ENCODE measurements at regions not wholly inside any gene's neighbourhood (a gene's known extent, or its start where the extent isn't known, plus 50 kb on each side); places are given as distances from the start of the nearest gene placed in this dataset.

- POLR2A ChIA-PET = no interaction called here
- in situ Hi-C loops (cut with HindIII; ENCODE audit: extremely low pct_ligation_motif_present, low pct_unique_long_range_greater_than_20kb) = no loop called here
Measured at GRCh38 chr2:223148516-223148915, 96.5 kb downstream of the KCNE4 start.

GRCh38 chr2:223155956-223156355, 104.0 kb downstream of the KCNE4 start:
- H2AFZ ChIP-seq (ENCODE audit: low read length) = no peak overlapping the region
- POLR2A ChIA-PET = no interaction called here
- H3K4me2 ChIP-seq (ENCODE audit: low read depth, low read length) = no peak overlapping the region
- no peaks in the 10 kb centered on the region for H3K4me1 ChIP-seq (ENCODE audit: insufficient read depth, low read length)
- no TSS peak for BruUV-seq (replicated peaks)
- H3K79me2 ChIP-seq (ENCODE audit: insufficient read depth, low read length) = no peaks in the 10 kb centered on the region
- H3K4me3 ChIP-seq (replicated peaks in 1 of 3; ENCODE audit: insufficient read depth in 1 of 3, low read depth in 2 of 3, low read length in 3 of 3) = no peak overlapping the region
- H3K36me3 ChIP-seq (replicated peaks in 1 of 2; ENCODE audit: control insufficient read depth in 1 of 2, insufficient read depth in 2 of 2, low read length in 2 of 2) = no peaks in the 10 kb centered on the region
- no peak overlapping the region for H3K27ac ChIP-seq (ENCODE audit: extremely low read length, insufficient read depth, low read length)
- DNase-seq (ENCODE audit: low spot score) = no peak
- CTCF ChIA-PET (ENCODE audit: low intra/inter-chr PET ratio, low total read pairs) = no interaction called here
- H3K27me3 ChIP-seq (ENCODE audit: control insufficient read depth in 1 of 2, insufficient read depth in 2 of 2, low read length in 2 of 2) = no peaks in the 10 kb centered on the region
- intact Hi-C loops (cut with micrococcal nuclease; ENCODE audit: unreplicated experiment) = loop anchor here (2.0 kb wide), 1 partner anchor 31 kb away; no protein-coding TSS in a partner anchor
- H4K20me1 ChIP-seq (ENCODE audit: insufficient read depth, low read length) = no peaks in the 10 kb centered on the region
- H3K9ac ChIP-seq (ENCODE audit: insufficient read depth, low read depth, low read length) = no peak overlapping the region
- TF ChIP-seq MEF2D (CRISPR knock-in tag; IDR thresholded peaks at IDR 0.05) (no peak), NRL (CRISPR knock-in tag; IDR thresholded peaks at IDR 0.05; ENCODE audit: borderline replicate concordance) (no peak), ARID4A (CRISPR knock-in tag; IDR thresholded peaks at IDR 0.05; ENCODE audit: borderline replicate concordance) (no peak), ETV5 (CRISPR knock-in tag; IDR thresholded peaks at IDR 0.05; ENCODE audit: borderline replicate concordance) (no peak), ARHGAP35 (CRISPR knock-in tag; IDR thresholded peaks at IDR 0.05; ENCODE audit: borderline replicate concordance) (no peak), DPF2 (CRISPR knock-in tag; IDR thresholded peaks at IDR 0.05; ENCODE audit: borderline replicate concordance, low read depth) (no peak)
- TF ChIP-seq, protein P1, sequence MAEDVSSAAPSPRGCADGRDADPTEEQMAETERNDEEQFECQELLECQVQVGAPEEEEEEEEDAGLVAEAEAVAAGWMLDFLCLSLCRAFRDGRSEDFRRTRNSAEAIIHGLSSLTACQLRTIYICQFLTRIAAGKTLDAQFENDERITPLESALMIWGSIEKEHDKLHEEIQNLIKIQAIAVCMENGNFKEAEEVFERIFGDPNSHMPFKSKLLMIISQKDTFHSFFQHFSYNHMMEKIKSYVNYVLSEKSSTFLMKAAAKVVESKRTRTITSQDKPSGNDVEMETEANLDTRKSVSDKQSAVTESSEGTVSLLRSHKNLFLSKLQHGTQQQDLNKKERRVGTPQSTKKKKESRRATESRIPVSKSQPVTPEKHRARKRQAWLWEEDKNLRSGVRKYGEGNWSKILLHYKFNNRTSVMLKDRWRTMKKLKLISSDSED (CRISPR knock-in tag; IDR thresholded peaks at IDR 0.05) = no peak
- no peak for FAIRE-seq
- ATAC-seq = no peak
- in situ Hi-C loops (cut with HindIII; ENCODE audit: extremely low pct_ligation_motif_present, low pct_unique_long_range_greater_than_20kb) = no loop called here
- H3K9me3 ChIP-seq (ENCODE audit: low read length) = no peaks in the 10 kb centered on the region

More at GRCh38 chr2:223148516-223148915, 96.5 kb downstream of the KCNE4 start:
- no peak overlapping the region for H3K4me3 ChIP-seq (replicated peaks in 1 of 3; ENCODE audit: insufficient read depth in 1 of 3, low read depth in 2 of 3, low read length in 3 of 3)
- TF ChIP-seq ZNF143 (CRISPR knock-in tag; IDR thresholded peaks at IDR 0.05) (no peak), ZNF333 (CRISPR knock-in tag; IDR thresholded peaks at IDR 0.05; ENCODE audit: borderline replicate concordance) (no peak)
- no peaks in the 10 kb centered on the region for H3K9me3 ChIP-seq (ENCODE audit: low read length)
- no peaks in the 10 kb centered on the region for H3K79me2 ChIP-seq (ENCODE audit: insufficient read depth, low read length)
- H3K4me2 ChIP-seq (ENCODE audit: low read depth, low read length) = no peak overlapping the region
- H3K27me3 ChIP-seq (ENCODE audit: control insufficient read depth in 1 of 2, insufficient read depth in 2 of 2, low read length in 2 of 2) = no peaks in the 10 kb centered on the region
- H2AFZ ChIP-seq (ENCODE audit: low read length) = no peak overlapping the region
- no peak for FAIRE-seq
- H3K9ac ChIP-seq (ENCODE audit: insufficient read depth, low read depth, low read length) = no peak overlapping the region
- no TSS peak for BruUV-seq (replicated peaks)
- CTCF ChIA-PET (ENCODE audit: low intra/inter-chr PET ratio, low total read pairs) = no interaction called here
- 0% methylated on average over 3 of the region's 3 CpGs for WGBS (ENCODE audit: low lambda C conversion rate)
- no peaks in the 10 kb centered on the region for H3K36me3 ChIP-seq (replicated peaks in 1 of 2; ENCODE audit: control insufficient read depth in 1 of 2, insufficient read depth in 2 of 2, low read length in 2 of 2)
- no peak overlapping the region for H3K27ac ChIP-seq (ENCODE audit: extremely low read length, insufficient read depth, low read length)
- no peaks in the 10 kb centered on the region for H4K20me1 ChIP-seq (ENCODE audit: insufficient read depth, low read length)
- DNase-seq (ENCODE audit: low spot score) = no peak
- H3K4me1 ChIP-seq (ENCODE audit: insufficient read depth, low read length) = no peaks in the 10 kb centered on the region
- intact Hi-C loops (cut with micrococcal nuclease; ENCODE audit: unreplicated experiment) = no loop called here
- no peak for ATAC-seq

All from HepG2 (cell line).